CD4-positive, alpha-beta memory T cell (primary cell): ENCODE measurements at regions not wholly inside any gene's neighbourhood (a gene's known extent, or its start where the extent isn't known, plus 50 kb on each side); places are given as distances from the start of the nearest gene placed in this dataset.

ENCODE experiments used
- CTCF ChIA-PET: fragments of 350-600 bp; sonication (Branson Sonifier 250); formaldehyde crosslinking; loops from one replicate; lab custom pipeline; 2021; ENCODE audit warnings: inconsistent platforms; ENCODE audit not compliant: partially characterized antibody; lab: Charles Lee
- POLR2A ChIA-PET: fragments of 350-600 bp; sonication (Branson Sonifier 250); formaldehyde crosslinking; loops from one replicate; lab custom pipeline; 2021; ENCODE audit not compliant: partially characterized antibody; lab: Charles Lee
- DNase-seq, 5 donors: peaks; one replicate each; pipeline versions ENCODE4 v3.0.0 to v3.0.0-alpha.2; 2020 to 2022; ENCODE audit warnings: mixed read lengths in 1 of 5
- H3K27ac ChIP-seq: one replicate; pipeline ENCODE4 v1.7.0; 2013; ENCODE audit warnings: low read depth, low read length
- H3K27me3 ChIP-seq: 2 replicates; pipeline ENCODE4 v1.7.0; 2013; ENCODE audit warnings: mild to moderate bottlenecking, low read length, moderate library complexity; ENCODE audit not compliant: insufficient read depth
- H3K36me3 ChIP-seq: 2 replicates; pipeline ENCODE4 v1.7.0; 2013; ENCODE audit warnings: mild to moderate bottlenecking, low read length, moderate library complexity; ENCODE audit not compliant: insufficient read depth
- H3K4me1 ChIP-seq: 2 replicates; pipeline ENCODE4 v1.7.0; 2013; ENCODE audit warnings: mild to moderate bottlenecking, low read length, moderate library complexity; ENCODE audit not compliant: insufficient read depth
- H3K4me3 ChIP-seq, 2 donors: one replicate each; pipeline ENCODE4 v1.7.0; 2013; ENCODE audit warnings: low read length in 2 of 2, mild to moderate bottlenecking in 1 of 2
- H3K9me3 ChIP-seq, 2 donors: one replicate each; pipeline ENCODE4 v1.7.0; 2013; ENCODE audit warnings: low read length in 2 of 2, control low read depth in 1 of 2; ENCODE audit not compliant: control insufficient read depth in 1 of 2
- H3K27ac Mint-ChIP-seq, 7 donors: one replicate each; pipeline ENCODE4 v1.8.0; 2020 to 2021; ENCODE audit warnings: mixed read lengths in 7 of 7, mild to moderate bottlenecking in 6 of 7, inconsistent platforms in 3 of 7, moderate library complexity in 3 of 7
- H3K27me3 Mint-ChIP-seq, 2 donors: one replicate each; pipeline ENCODE4 v1.8.0; 2020 to 2021; ENCODE audit warnings: mixed read lengths in 2 of 2
- H3K36me3 Mint-ChIP-seq, 2 donors: one replicate each; pipeline ENCODE4 v1.8.0; 2020 to 2021; ENCODE audit warnings: mixed read lengths in 2 of 2, inconsistent platforms in 1 of 2, mild to moderate bottlenecking in 1 of 2
- H3K4me1 Mint-ChIP-seq, 4 donors: one replicate each; pipeline ENCODE4 v1.8.0; 2020 to 2021; ENCODE audit warnings: mixed read lengths in 4 of 4, mild to moderate bottlenecking in 1 of 4
- H3K4me3 Mint-ChIP-seq, 8 donors: one replicate each; pipeline ENCODE4 v1.8.0; 2020 to 2021; ENCODE audit warnings: mixed read lengths in 8 of 8, mild to moderate bottlenecking in 7 of 8, moderate library complexity in 6 of 8, inconsistent platforms in 3 of 8
- H3K9me3 Mint-ChIP-seq, 8 donors: one replicate each; pipeline ENCODE4 v1.8.0; 2020 to 2021; ENCODE audit warnings: mixed read lengths in 8 of 8, mild to moderate bottlenecking in 5 of 8, inconsistent platforms in 3 of 8, moderate library complexity in 1 of 8
- intact Hi-C: fragments of 100-400 bp; cut with micrococcal nuclease; formaldehyde crosslinking; loops from one replicate; pipeline ENCODE4 v1.15.1; 2023

- POLR2A ChIA-PET = no interaction called here
- no peaks in the 10 kb centered on the region for H3K4me1 ChIP-seq
- H3K27me3 ChIP-seq = no peaks in the 10 kb centered on the region
- intact Hi-C loops = no loop called here
- H3K27me3 Mint-ChIP-seq = no peaks in the 10 kb centered on the region
- no peaks in the 10 kb centered on the region for H3K4me1 Mint-ChIP-seq
- H3K9me3 Mint-ChIP-seq = peaks cover 0 to 2% (median 0%) of the 10 kb centered on the region in 8 donors
- no peak overlapping the region for H3K4me3 Mint-ChIP-seq
- H3K9me3 ChIP-seq = no peaks in the 10 kb centered on the region
- H3K4me3 ChIP-seq = no peak overlapping the region
- no peak for DNase-seq
- no peak overlapping the region for H3K27ac Mint-ChIP-seq
- H3K27ac ChIP-seq = no peak overlapping the region
- no peaks in the 10 kb centered on the region for H3K36me3 ChIP-seq
- no peaks in the 10 kb centered on the region for H3K36me3 Mint-ChIP-seq
- CTCF ChIA-PET = no interaction called here
These were observed 138.2 kb downstream of the RPS24 start for GRCh38 chr10:78171633-78172400.

GRCh38 chr10:78173360-78174015 lies 139.8 kb downstream of the RPS24 start:
- CTCF ChIA-PET = no interaction called here
- H3K4me1 Mint-ChIP-seq = no peaks in the 10 kb centered on the region
- POLR2A ChIA-PET = no interaction called here
- Histone ChIP-seq H3K36me3 (no peaks in the 10 kb centered on the region), H3K9me3 (no peaks in the 10 kb centered on the region), H3K27me3 (no peaks in the 10 kb centered on the region), H3K4me3 (no peak overlapping the region), H3K27ac (no peak overlapping the region), H3K4me1 (no peaks in the 10 kb centered on the region)
- H3K4me3 Mint-ChIP-seq = no peak overlapping the region
- no peak overlapping the region for H3K27ac Mint-ChIP-seq
- intact Hi-C loops = no loop called here
- H3K36me3 Mint-ChIP-seq = no peaks in the 10 kb centered on the region
- no peak for DNase-seq
- H3K27me3 Mint-ChIP-seq = no peaks in the 10 kb centered on the region
- peaks cover 0 to 2% (median 0%) of the 10 kb centered on the region in 8 donors for H3K9me3 Mint-ChIP-seq

GRCh38 chr10:78175444-78176015 lies 141.9 kb downstream of the RPS24 start:
- no peaks in the 10 kb centered on the region for H3K9me3 ChIP-seq
- Mint-ChIP-seq H3K4me1 (no peaks in the 10 kb centered on the region), H3K4me3 (no peak overlapping the region), H3K9me3 (no peaks in the 10 kb centered on the region), H3K36me3 (no peaks in the 10 kb centered on the region), H3K27me3 (peaks cover 0 to 2% of the 10 kb centered on the region in 2 donors), H3K27ac (no peak overlapping the region)
- H3K4me3 ChIP-seq = no peak overlapping the region
- intact Hi-C loops = no loop called here
- H3K4me1 ChIP-seq = no peaks in the 10 kb centered on the region
- DNase-seq = no peak
- H3K36me3 ChIP-seq = no peaks in the 10 kb centered on the region
- POLR2A ChIA-PET = no interaction called here
- H3K27ac ChIP-seq = no peak overlapping the region
- CTCF ChIA-PET = no interaction called here
- no peaks in the 10 kb centered on the region for H3K27me3 ChIP-seq

- CTCF ChIA-PET = no interaction called here
These were observed 143.0 kb downstream of the RPS24 start for GRCh38 chr10:78176320-78177317.

GRCh38 chr10:78177491-78178185 lies 144.0 kb downstream of the RPS24 start:
- Mint-ChIP-seq H3K4me3 (no peak overlapping the region), H3K36me3 (no peaks in the 10 kb centered on the region)

More at GRCh38 chr10:78176320-78177317, 143.0 kb downstream of the RPS24 start:
- no peak for DNase-seq
- H3K27ac Mint-ChIP-seq = no peak overlapping the region
- H3K4me1 Mint-ChIP-seq = no peaks in the 10 kb centered on the region
- Histone ChIP-seq H3K27ac (no peak overlapping the region), H3K36me3 (no peaks in the 10 kb centered on the region), H3K4me1 (no peaks in the 10 kb centered on the region), H3K9me3 (no peaks in the 10 kb centered on the region), H3K4me3 (no peak overlapping the region), H3K27me3 (no peaks in the 10 kb centered on the region)
- intact Hi-C loops = no loop called here
- H3K27me3 Mint-ChIP-seq = peaks cover 0 to 5% of the 10 kb centered on the region in 2 donors
- no peaks in the 10 kb centered on the region for H3K9me3 Mint-ChIP-seq
- no peak overlapping the region for H3K4me3 Mint-ChIP-seq
- no peaks in the 10 kb centered on the region for H3K36me3 Mint-ChIP-seq
- POLR2A ChIA-PET = no interaction called here

GRCh38 chr10:78178397-78178796 lies 144.7 kb downstream of the RPS24 start:
- no peaks in the 10 kb centered on the region for H3K4me1 Mint-ChIP-seq
- no peaks in the 10 kb centered on the region for H3K36me3 Mint-ChIP-seq
- CTCF ChIA-PET = no interaction called here
- no peaks in the 10 kb centered on the region for H3K27me3 ChIP-seq
- DNase-seq = no peak
- intact Hi-C loops = no loop called here
- H3K4me3 ChIP-seq = no peak overlapping the region
- H3K27ac Mint-ChIP-seq = no peak overlapping the region
- no peaks in the 10 kb centered on the region for H3K9me3 ChIP-seq
- no peak overlapping the region for H3K27ac ChIP-seq
- no peak overlapping the region for H3K4me3 Mint-ChIP-seq
- no peaks in the 10 kb centered on the region for H3K36me3 ChIP-seq
- H3K27me3 Mint-ChIP-seq = peaks cover 0 to 5% of the 10 kb centered on the region in 2 donors
- H3K4me1 ChIP-seq = no peaks in the 10 kb centered on the region
- POLR2A ChIA-PET = no interaction called here
- H3K9me3 Mint-ChIP-seq = no peaks in the 10 kb centered on the region

More at GRCh38 chr10:78177491-78178185, 144.0 kb downstream of the RPS24 start:
- Histone ChIP-seq H3K9me3 (no peaks in the 10 kb centered on the region), H3K27ac (no peak overlapping the region), H3K4me3 (no peak overlapping the region), H3K36me3 (no peaks in the 10 kb centered on the region), H3K27me3 (no peaks in the 10 kb centered on the region), H3K4me1 (no peaks in the 10 kb centered on the region)
- DNase-seq = no peak
- intact Hi-C loops = no loop called here
- H3K27me3 Mint-ChIP-seq = peaks cover 0 to 5% of the 10 kb centered on the region in 2 donors
- H3K9me3 Mint-ChIP-seq = no peaks in the 10 kb centered on the region
- no peak overlapping the region for H3K27ac Mint-ChIP-seq
- ChIA-PET CTCF (no interaction called here), POLR2A (no interaction called here)
- no peaks in the 10 kb centered on the region for H3K4me1 Mint-ChIP-seq
